Loucy (cell line): ENCODE measurements at regions not wholly inside any gene's neighbourhood (a gene's known extent, or its start where the extent isn't known, plus 50 kb on each side); places are given as distances from the start of the nearest gene placed in this dataset.

Experiments used
- CTCF ChIP-seq: fragments of 200-600 bp; sonication (generic); conservative IDR thresholded peaks from 2 replicates; pipeline ENCODE4 v1.5.1; 2014; ENCODE audit warnings: mild to moderate bottlenecking, antibody characterized with exemption, low read length
- EZH2phosphoT487 ChIP-seq: fragments of 200-600 bp; IDR thresholded peaks from 2 replicates; pipeline ENCODE4 v1.6.1; 2018; ENCODE audit warnings: antibody characterized with exemption, mild to moderate bottlenecking, moderate library complexity, borderline replicate concordance

- no peak for TF ChIP-seq CTCF
- no peak for TF ChIP-seq EZH2phosphoT487
Measured at GRCh38 chr3:24601066-24601939, 106.7 kb upstream of the THRB start.
